NCI-H1436 (cell line): ENCODE measurements at regions not wholly inside any gene's neighbourhood (a gene's known extent, or its start where the extent isn't known, plus 50 kb on each side); places are given as distances from the start of the nearest gene placed in this dataset.

Source experiments
- DNase-seq: peaks from one replicate; lab custom pipeline; 2025; lab: John Stamatoyannopoulos, UW

GRCh38 chr2:129653246-129653645 lies 326.2 kb upstream of the RAB6C start:
- no peak for DNase-seq

- no peak for DNase-seq
Observed at GRCh38 chr2:129654331-129654730, 325.1 kb upstream of the RAB6C start.

- no peak for DNase-seq
Observed at GRCh38 chr2:129656081-129656598, 323.3 kb upstream of the RAB6C start.

- DNase-seq, result no peak
Observed at GRCh38 chr2:129658430-129658829, 321.0 kb upstream of the RAB6C start.

- no peak for DNase-seq
Observed at GRCh38 chr2:129661935-129662334, 317.5 kb upstream of the RAB6C start.

- no peak for DNase-seq
Observed at GRCh38 chr2:129667577-129667976, 311.9 kb upstream of the RAB6C start.

GRCh38 chr2:129672521-129672920 lies 306.9 kb upstream of the RAB6C start:
- DNase-seq, result no peak

GRCh38 chr2:129673234-129673633 lies 306.2 kb upstream of the RAB6C start:
- DNase-seq, result no peak

GRCh38 chr2:129673847-129674711 lies 305.4 kb upstream of the RAB6C start:
- DNase-seq, result no peak

GRCh38 chr2:129678751-129679150 lies 300.7 kb upstream of the RAB6C start:
- no peak for DNase-seq

GRCh38 chr2:129681788-129682187 lies 297.7 kb upstream of the RAB6C start:
- no peak for DNase-seq

GRCh38 chr2:129689653-129690448 lies 289.6 kb upstream of the RAB6C start:
- DNase-seq, result no peak

GRCh38 chr2:129695496-129695895 lies 284.0 kb upstream of the RAB6C start:
- no peak for DNase-seq

- no peak for DNase-seq
Observed at GRCh38 chr2:129698593-129698992, 280.9 kb upstream of the RAB6C start.

- DNase-seq, result no peak
Observed at GRCh38 chr2:129699781-129700573, 279.5 kb upstream of the RAB6C start.

- no peak for DNase-seq
Observed at GRCh38 chr2:129702416-129703176, 276.9 kb upstream of the RAB6C start.

GRCh38 chr2:129705085-129705484 lies 274.4 kb upstream of the RAB6C start:
- DNase-seq, result no peak

- no peak for DNase-seq
Observed at GRCh38 chr2:129707800-129708199, 271.7 kb upstream of the RAB6C start.

GRCh38 chr2:129708221-129708967 lies 271.1 kb upstream of the RAB6C start:
- no peak for DNase-seq
